ENCODE measurements at regions not wholly inside any gene's neighbourhood (a gene's known extent, or its start where the extent isn't known, plus 50 kb on each side); places are given as distances from the start of the nearest gene placed in this dataset.

- TF ChIP-seq NANOG (IDR thresholded peaks at IDR 0.05; ENCODE audit: insufficient read depth, low read depth, low read length, poor library complexity, severe bottlenecking) (no peak), POLR2A (IDR thresholded peaks at IDR 0.05; ENCODE audit: control extremely low read depth in 1 of 2, low read depth in 2 of 2, low read length in 2 of 2) (no peak), POLR2AphosphoS5 (IDR thresholded peaks at IDR 0.05; ENCODE audit: low read depth, low read length) (no peak), EP300 (IDR thresholded peaks at IDR 0.05; ENCODE audit: borderline replicate concordance in 1 of 2, low read depth in 2 of 2, low read length in 2 of 2) (no peak), CBX5 (IDR thresholded peaks at IDR 0.05; ENCODE audit: low read depth, low read length) (no peak), CTCF (IDR thresholded peaks at IDR 0.05; ENCODE audit: control extremely low read depth in 1 of 3, insufficient read depth in 1 of 3, low read depth in 1 of 3, low read length in 3 of 3) (no peak), ZNF274 (IDR thresholded peaks at IDR 0.05; ENCODE audit: borderline replicate concordance, extremely low read depth, low read length) (no peak), EZH2 (IDR thresholded peaks at IDR 0.05; ENCODE audit: low read depth, low read length, severe bottlenecking) (no peak), ATF3 (IDR thresholded peaks at IDR 0.05; ENCODE audit: insufficient read depth, low read depth, low read length) (no peak), GABPA (IDR thresholded peaks at IDR 0.05; ENCODE audit: borderline replicate concordance, insufficient read depth, low read length) (no peak)
- TF ChIP-seq, protein P1, sequence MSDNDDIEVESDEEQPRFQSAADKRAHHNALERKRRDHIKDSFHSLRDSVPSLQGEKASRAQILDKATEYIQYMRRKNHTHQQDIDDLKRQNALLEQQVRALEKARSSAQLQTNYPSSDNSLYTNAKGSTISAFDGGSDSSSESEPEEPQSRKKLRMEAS (IDR thresholded peaks at IDR 0.05) = no peak
Observed at GRCh38 chr3:177735431-177735830, 538.1 kb upstream of the TBL1XR1 start.
